ENCODE measurements at regions not wholly inside any gene's neighbourhood (a gene's known extent, or its start where the extent isn't known, plus 50 kb on each side); places are given as distances from the start of the nearest gene placed in this dataset.

DNA sequence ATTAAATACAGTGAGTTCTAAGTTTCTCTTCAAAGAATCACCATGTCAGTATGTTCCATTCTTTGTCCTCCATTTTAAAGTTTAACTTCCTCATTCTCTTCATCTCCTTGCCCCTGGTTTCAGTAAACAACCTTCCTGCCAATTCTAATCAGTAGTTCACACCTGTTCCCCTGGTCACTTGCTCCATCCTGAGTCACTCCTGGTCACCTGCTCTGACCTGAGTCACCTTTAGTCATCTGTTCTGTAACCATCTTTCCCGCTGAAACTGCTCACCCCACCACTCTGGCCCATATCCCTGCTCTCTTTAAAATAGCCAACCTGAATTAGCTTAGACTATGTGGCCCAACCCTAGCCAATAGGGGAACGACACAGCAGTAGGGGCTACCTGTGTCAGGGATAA, 1447.4 kb upstream of the TMEM132C start:
- no peaks in the 10 kb centered on the region for H3K79me2 ChIP-seq (ENCODE audit: control insufficient read depth, insufficient read depth, low read length)
- in situ Hi-C loops (cut with MboI) = no loop called here
- ChIA-PET RAD21 (ENCODE audit: unreplicated experiment) (no interaction called here), CTCF (no interaction called here), SMC1A (ENCODE audit: uncharacterized antibody, unreplicated experiment) (no interaction called here), POLR2A (no interaction called here)
- no TSS peak for BruUV-seq (replicated peaks)
- TF ChIP-seq JUNB (IDR thresholded peaks at IDR 0.05) (no peak), EP300 (IDR thresholded peaks at IDR 0.05; ENCODE audit: borderline replicate concordance in 1 of 2, control insufficient read depth in 1 of 2, low read depth in 2 of 2, low read length in 2 of 2) (no peak), HDAC2 (IDR thresholded peaks at IDR 0.05) (no peak)
- TF ChIP-seq, protein P1, sequence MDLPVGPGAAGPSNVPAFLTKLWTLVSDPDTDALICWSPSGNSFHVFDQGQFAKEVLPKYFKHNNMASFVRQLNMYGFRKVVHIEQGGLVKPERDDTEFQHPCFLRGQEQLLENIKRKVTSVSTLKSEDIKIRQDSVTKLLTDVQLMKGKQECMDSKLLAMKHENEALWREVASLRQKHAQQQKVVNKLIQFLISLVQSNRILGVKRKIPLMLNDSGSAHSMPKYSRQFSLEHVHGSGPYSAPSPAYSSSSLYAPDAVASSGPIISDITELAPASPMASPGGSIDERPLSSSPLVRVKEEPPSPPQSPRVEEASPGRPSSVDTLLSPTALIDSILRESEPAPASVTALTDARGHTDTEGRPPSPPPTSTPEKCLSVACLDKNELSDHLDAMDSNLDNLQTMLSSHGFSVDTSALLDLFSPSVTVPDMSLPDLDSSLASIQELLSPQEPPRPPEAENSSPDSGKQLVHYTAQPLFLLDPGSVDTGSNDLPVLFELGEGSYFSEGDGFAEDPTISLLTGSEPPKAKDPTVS (IDR thresholded peaks at IDR 0.05; ENCODE audit: low read depth, low read length) = no peak
- TF ChIP-seq, protein P2, sequence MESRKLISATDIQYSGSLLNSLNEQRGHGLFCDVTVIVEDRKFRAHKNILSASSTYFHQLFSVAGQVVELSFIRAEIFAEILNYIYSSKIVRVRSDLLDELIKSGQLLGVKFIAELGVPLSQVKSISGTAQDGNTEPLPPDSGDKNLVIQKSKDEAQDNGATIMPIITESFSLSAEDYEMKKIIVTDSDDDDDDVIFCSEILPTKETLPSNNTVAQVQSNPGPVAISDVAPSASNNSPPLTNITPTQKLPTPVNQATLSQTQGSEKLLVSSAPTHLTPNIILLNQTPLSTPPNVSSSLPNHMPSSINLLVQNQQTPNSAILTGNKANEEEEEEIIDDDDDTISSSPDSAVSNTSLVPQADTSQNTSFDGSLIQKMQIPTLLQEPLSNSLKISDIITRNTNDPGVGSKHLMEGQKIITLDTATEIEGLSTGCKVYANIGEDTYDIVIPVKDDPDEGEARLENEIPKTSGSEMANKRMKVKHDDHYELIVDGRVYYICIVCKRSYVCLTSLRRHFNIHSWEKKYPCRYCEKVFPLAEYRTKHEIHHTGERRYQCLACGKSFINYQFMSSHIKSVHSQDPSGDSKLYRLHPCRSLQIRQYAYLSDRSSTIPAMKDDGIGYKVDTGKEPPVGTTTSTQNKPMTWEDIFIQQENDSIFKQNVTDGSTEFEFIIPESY (IDR thresholded peaks at IDR 0.05) = no peak
- no peak overlapping the region for H3K9ac ChIP-seq (ENCODE audit: control insufficient read depth, insufficient read depth, low read length)
- no peak overlapping the region for H3K4me3 ChIP-seq
- H3K4me1 ChIP-seq (ENCODE audit: control insufficient read depth, insufficient read depth, low read length) = no peaks in the 10 kb centered on the region
- no peak overlapping the region for H2AFZ ChIP-seq (ENCODE audit: control insufficient read depth, low read depth, low read length)
- intact Hi-C loops (cut with micrococcal nuclease; ENCODE audit: unreplicated experiment) = no loop called here
- ATAC-seq (no peak), DNase-seq (ENCODE audit: low read depth, low spot score) (no peak), FAIRE-seq (no peak)
- H3K27ac ChIP-seq (ENCODE audit: control insufficient read depth, insufficient read depth) = no peak overlapping the region
- H3K9me3 ChIP-seq (replicated peaks; ENCODE audit: control insufficient read depth, insufficient read depth, low read length) = no peaks in the 10 kb centered on the region; the same call in 2 of the 3 replicates
- no peaks in the 10 kb centered on the region for H4K20me1 ChIP-seq (ENCODE audit: control insufficient read depth, insufficient read depth)
- H3K27me3 ChIP-seq (replicated peaks in 1 of 2; ENCODE audit: control insufficient read depth in 2 of 2, insufficient read depth in 2 of 2, low read length in 1 of 2) = no peaks in the 10 kb centered on the region
- 13% methylated on average over 2 of the region's 2 CpGs for WGBS (ENCODE audit: insufficient coverage, insufficient replicate concordance, low lambda C conversion rate, missing lambda C conversion rate)
- H3K36me3 ChIP-seq (ENCODE audit: control insufficient read depth in 2 of 2, insufficient read depth in 2 of 2, low read length in 1 of 2) = no peaks in the 10 kb centered on the region
- no peak overlapping the region for H3K4me2 ChIP-seq (ENCODE audit: control insufficient read depth, insufficient read depth)
